OCI-LY7 (cell line): ENCODE measurements at regions not wholly inside any gene's neighbourhood (a gene's known extent, or its start where the extent isn't known, plus 50 kb on each side); places are given as distances from the start of the nearest gene placed in this dataset.

Source experiments
- BruUV-seq: library from RNA; stranded (reverse); fragments of 400-500 nt; replicated peaks from 2 replicates; lab custom pipeline; 2021; lab: Mats Ljungman, UMichigan
- CTCF ChIA-PET: fragments of 300-600 bp; sonication (Branson Sonifier 250); formaldehyde crosslinking; loops from one replicate; lab custom pipeline; 2022; ENCODE audit warnings: antibody characterized with exemption; ENCODE audit not compliant: unreplicated experiment; lab: Charles Lee
- POLR2A ChIA-PET: fragments of 300-600 bp; sonication (Branson Sonifier 250); formaldehyde crosslinking; loops from one replicate; lab custom pipeline; 2022; ENCODE audit warnings: antibody characterized with exemption; lab: Charles Lee
- DNase-seq: peaks from one replicate; pipeline ENCODE4 v3.0.0-alpha.2; 2015; ENCODE audit warnings: low spot score
- H2AFZ ChIP-seq: fragments of 200-600 bp; sonication (generic), shearing (Covaris generic); 2 replicates; pipeline ENCODE4 v1.6.1; 2014; ENCODE audit warnings: mild to moderate bottlenecking, antibody characterized with exemption, low read length, moderate library complexity
- H3K27ac ChIP-seq: fragments of 200-600 bp; sonication (generic); 2 replicates; pipeline ENCODE4 v1.5.1; 2014; ENCODE audit warnings: mixed run types, low read depth, mild to moderate bottlenecking, moderate library complexity, low read length, inconsistent platforms; ENCODE audit not compliant: poor library complexity, severe bottlenecking
- H3K36me3 ChIP-seq: fragments of 200-600 bp; sonication (generic); 2 replicates; pipeline ENCODE4 v1.6.1; 2014; ENCODE audit warnings: mild to moderate bottlenecking, antibody characterized with exemption, low read length, moderate library complexity, mixed read lengths; ENCODE audit not compliant: insufficient read depth
- H3K4me1 ChIP-seq: fragments of 200-600 bp; sonication (generic); 2 replicates; pipeline ENCODE4 v1.5.1; 2014; ENCODE audit warnings: mild to moderate bottlenecking, low read length; ENCODE audit not compliant: insufficient read depth, poor library complexity, severe bottlenecking
- H3K4me2 ChIP-seq: fragments of 200-600 bp; sonication (generic); 2 replicates; pipeline ENCODE4 v1.6.1; 2014; ENCODE audit warnings: mild to moderate bottlenecking, low read length
- H3K4me3 ChIP-seq: fragments of 200-600 bp; sonication (generic); 2 replicates; pipeline ENCODE4 v1.5.1; 2014; ENCODE audit warnings: mild to moderate bottlenecking, low read depth, low read length; ENCODE audit not compliant: poor library complexity, severe bottlenecking
- H3K79me2 ChIP-seq: fragments of 200-600 bp; sonication (generic); 2 replicates; pipeline ENCODE4 v1.6.1; 2016; ENCODE audit warnings: low read depth, mild to moderate bottlenecking, low read length, moderate library complexity, mixed read lengths; ENCODE audit not compliant: insufficient read depth
- H3K9me2 ChIP-seq: fragments of 200-600 bp; sonication (generic); 2 replicates; pipeline ENCODE4 v1.6.1; 2016; ENCODE audit warnings: mild to moderate bottlenecking, low read length, mixed read lengths; ENCODE audit not compliant: insufficient read depth
- H3K9me3 ChIP-seq: fragments of 200-600 bp; sonication (generic); 2 replicates; pipeline ENCODE4 v1.6.1; 2014; ENCODE audit warnings: mild to moderate bottlenecking, mixed run types, low read length, mixed read lengths
- H4K20me1 ChIP-seq: fragments of 200-600 bp; sonication (generic); 2 replicates; pipeline ENCODE4 v1.6.1; 2014; ENCODE audit warnings: mild to moderate bottlenecking, antibody characterized with exemption, low read length, moderate library complexity, mixed read lengths; ENCODE audit not compliant: insufficient read depth
- CTCF ChIP-seq: fragments of 200-600 bp; sonication (generic); conservative IDR thresholded peaks from 2 replicates; pipeline ENCODE4 v1.5.1; 2014; ENCODE audit warnings: mild to moderate bottlenecking, antibody characterized with exemption, low read length, moderate library complexity, mixed read lengths
- EZH2phosphoT487 ChIP-seq: fragments of 200-600 bp; sonication (generic); IDR thresholded peaks from 2 replicates; pipeline ENCODE4 v1.6.1; 2018; ENCODE audit warnings: low read depth, borderline replicate concordance, mild to moderate bottlenecking, mixed run types, antibody characterized with exemption, low read length, moderate library complexity, mixed read lengths
- intact Hi-C: fragments of 100-400 bp; cut with micrococcal nuclease; formaldehyde crosslinking; loops from one replicate; pipeline ENCODE4 v1.10.0; 2022; ENCODE audit not compliant: unreplicated experiment

GRCh38 chr6:134478764-134479399 lies 161.0 kb upstream of the SGK1 start:
- no peaks in the 10 kb centered on the region for H3K9me3 ChIP-seq
- no peak overlapping the region for H3K27ac ChIP-seq
- no peaks in the 10 kb centered on the region for H3K79me2 ChIP-seq
- intact Hi-C loops, result no loop called here
- H3K9me2 ChIP-seq, result no peaks in the 10 kb centered on the region
- no peak overlapping the region for H3K4me2 ChIP-seq
- no peak overlapping the region for H2AFZ ChIP-seq
- no peak for DNase-seq
- no peaks in the 10 kb centered on the region for H3K36me3 ChIP-seq
- H3K4me1 ChIP-seq, result no peaks in the 10 kb centered on the region
- no TSS peak for BruUV-seq
- no peak overlapping the region for H3K4me3 ChIP-seq
- ChIA-PET POLR2A (interaction anchor here (0.5 to 0.8 kb wide), 3 partner anchors 11 to 420 kb away, joined by 3 read pairs; no protein-coding TSS in a partner anchor), CTCF (no interaction called here)
- H4K20me1 ChIP-seq, result no peaks in the 10 kb centered on the region
- no peak for TF ChIP-seq EZH2phosphoT487

DNA sequence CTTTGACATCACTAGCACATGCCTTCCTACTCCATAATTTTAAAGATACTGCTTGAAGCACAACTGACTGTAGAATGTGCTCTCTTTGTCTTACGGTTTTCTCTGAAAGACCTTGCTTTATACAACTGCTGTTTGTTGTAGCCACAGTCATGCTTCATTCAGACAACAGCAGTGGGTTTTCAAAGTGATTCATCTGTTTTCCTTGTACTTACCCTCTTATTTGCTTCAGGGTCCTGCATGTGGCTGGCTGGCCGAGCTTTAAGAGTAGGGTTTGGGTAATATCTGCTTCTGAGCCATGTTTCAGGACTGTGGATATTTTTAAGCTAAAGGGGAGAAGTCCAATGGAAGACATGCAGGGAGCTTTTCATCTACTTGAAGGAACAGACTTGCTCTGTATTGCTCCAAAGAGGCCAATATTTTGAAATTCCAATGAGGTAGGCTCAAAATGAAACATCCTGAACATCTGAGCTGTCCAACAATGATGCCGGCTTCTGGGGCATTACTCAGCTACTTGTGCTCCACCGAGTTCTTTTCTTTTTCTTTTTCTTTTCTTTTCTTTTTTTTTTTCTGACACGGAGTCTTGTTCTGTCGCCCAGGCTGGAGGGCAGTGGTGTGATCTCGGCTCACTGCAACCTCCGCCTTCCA lies 160.2 kb upstream of the SGK1 start:
- H3K36me3 ChIP-seq, result no peaks in the 10 kb centered on the region
- CTCF ChIA-PET, result no interaction called here
- no peak overlapping the region for H3K27ac ChIP-seq
- H4K20me1 ChIP-seq, result no peaks in the 10 kb centered on the region
- no peak overlapping the region for H2AFZ ChIP-seq
- intact Hi-C loops, result no loop called here
- no peak for TF ChIP-seq EZH2phosphoT487
- no peak for TF ChIP-seq CTCF
- no TSS peak for BruUV-seq
- no peak overlapping the region for H3K4me2 ChIP-seq
- POLR2A ChIA-PET, result interaction anchor here (0.7 kb wide), 1 partner anchor 11 kb away, joined by 3 read pairs; no protein-coding TSS in a partner anchor
- H3K4me3 ChIP-seq, result no peak overlapping the region
- no peaks in the 10 kb centered on the region for H3K4me1 ChIP-seq
- no peak for DNase-seq
- H3K79me2 ChIP-seq, result no peaks in the 10 kb centered on the region
- no peaks in the 10 kb centered on the region for H3K9me2 ChIP-seq
- H3K9me3 ChIP-seq, result no peaks in the 10 kb centered on the region

DNA sequence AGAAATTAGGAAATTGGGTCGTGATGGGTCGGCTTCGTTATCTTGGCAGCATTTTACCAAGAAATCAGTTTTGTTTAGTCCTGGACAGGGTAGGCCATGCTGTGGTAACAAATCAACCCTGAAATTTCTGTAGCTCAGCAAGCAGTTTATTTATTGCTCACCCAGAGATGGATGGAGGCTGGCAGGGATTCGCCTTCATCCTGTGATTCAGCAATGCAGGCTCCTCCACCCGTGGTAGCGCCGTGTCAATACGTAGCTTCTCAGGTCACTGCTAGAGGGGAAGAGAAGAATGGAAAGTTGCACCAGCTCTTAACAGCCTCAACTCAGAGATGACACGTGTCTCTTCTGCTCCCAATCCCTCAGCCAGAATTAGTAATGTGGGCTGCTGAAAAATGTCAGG lies 157.0 kb upstream of the SGK1 start:
- ChIA-PET POLR2A (interaction anchor here (0.5 to 1.5 kb wide), 5 partner anchors 13 to 879 kb away, joined by 3 read pairs; no protein-coding TSS in a partner anchor), CTCF (no interaction called here)
- intact Hi-C loops, result no loop called here
- no peaks in the 10 kb centered on the region for H4K20me1 ChIP-seq
- no peak overlapping the region for H3K4me2 ChIP-seq
- no peak overlapping the region for H3K4me3 ChIP-seq
- no peak overlapping the region for H3K27ac ChIP-seq
- no TSS peak for BruUV-seq
- TF ChIP-seq CTCF (no peak), EZH2phosphoT487 (no peak)
- no peak overlapping the region for H2AFZ ChIP-seq
- H3K9me3 ChIP-seq, result no peaks in the 10 kb centered on the region
- no peaks in the 10 kb centered on the region for H3K4me1 ChIP-seq
- no peak for DNase-seq
- no peaks in the 10 kb centered on the region for H3K9me2 ChIP-seq
- H3K36me3 ChIP-seq, result no peaks in the 10 kb centered on the region
- no peaks in the 10 kb centered on the region for H3K79me2 ChIP-seq
